Keratinocyte (primary cell): ENCODE measurements at regions not wholly inside any gene's neighbourhood (a gene's known extent, or its start where the extent isn't known, plus 50 kb on each side); places are given as distances from the start of the nearest gene placed in this dataset.

Experiments
- EZH2 ChIP-seq: IDR thresholded peaks from one replicate; pipeline ENCODE4 v1.6.1; 2012; ENCODE audit warnings: inconsistent platforms, mild to moderate bottlenecking, low read length, moderate library complexity
- TF ChIP-seq, protein P1 (sequence below), 3 experiments: IDR thresholded peaks in 1 of 3; conservative IDR thresholded peaks in 1 of 3; optimal IDR thresholded peaks in 1 of 3; 2 replicates in 2 of 3; 3 replicates in 1 of 3; pipeline versions ENCODE3 to v1.5.1; 2011; ENCODE audit warnings: low read length in 3 of 3, mild to moderate bottlenecking in 3 of 3, moderate library complexity in 2 of 3, control low read depth in 1 of 3, inconsistent platforms in 1 of 3; ENCODE audit not compliant: insufficient read depth in 2 of 3; ENCODE audit errors: extremely low read depth in 1 of 3

DNA sequence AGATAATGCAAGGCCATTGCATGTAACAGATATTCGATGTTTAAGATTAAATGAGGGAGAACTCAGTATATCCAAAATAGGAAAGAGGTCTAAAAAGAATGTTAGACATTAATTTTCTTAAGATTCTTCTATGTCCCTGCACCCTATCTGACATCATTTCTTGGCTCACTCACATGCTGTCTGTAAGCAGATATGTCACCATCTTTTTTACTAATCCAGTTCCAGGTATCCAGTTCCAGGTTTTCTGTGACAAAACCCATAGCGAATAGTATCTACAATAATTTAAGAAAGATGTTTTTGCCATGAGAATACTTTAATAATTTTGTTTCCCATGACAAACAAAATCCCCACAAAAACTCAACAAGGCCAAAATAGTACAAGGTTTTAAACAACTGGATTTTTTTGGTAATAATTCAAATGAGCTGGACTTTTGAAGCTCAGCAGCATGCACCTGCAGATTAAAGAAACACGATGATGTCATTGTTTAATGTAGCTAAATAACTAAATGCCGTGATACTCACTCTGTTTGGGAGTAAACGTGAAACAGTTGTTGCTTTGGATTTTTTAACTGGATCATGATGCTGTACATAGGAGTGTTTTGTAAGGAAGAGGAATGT is 867.6 kb downstream of the EPHA3 start:
- TF ChIP-seq, protein P1, sequence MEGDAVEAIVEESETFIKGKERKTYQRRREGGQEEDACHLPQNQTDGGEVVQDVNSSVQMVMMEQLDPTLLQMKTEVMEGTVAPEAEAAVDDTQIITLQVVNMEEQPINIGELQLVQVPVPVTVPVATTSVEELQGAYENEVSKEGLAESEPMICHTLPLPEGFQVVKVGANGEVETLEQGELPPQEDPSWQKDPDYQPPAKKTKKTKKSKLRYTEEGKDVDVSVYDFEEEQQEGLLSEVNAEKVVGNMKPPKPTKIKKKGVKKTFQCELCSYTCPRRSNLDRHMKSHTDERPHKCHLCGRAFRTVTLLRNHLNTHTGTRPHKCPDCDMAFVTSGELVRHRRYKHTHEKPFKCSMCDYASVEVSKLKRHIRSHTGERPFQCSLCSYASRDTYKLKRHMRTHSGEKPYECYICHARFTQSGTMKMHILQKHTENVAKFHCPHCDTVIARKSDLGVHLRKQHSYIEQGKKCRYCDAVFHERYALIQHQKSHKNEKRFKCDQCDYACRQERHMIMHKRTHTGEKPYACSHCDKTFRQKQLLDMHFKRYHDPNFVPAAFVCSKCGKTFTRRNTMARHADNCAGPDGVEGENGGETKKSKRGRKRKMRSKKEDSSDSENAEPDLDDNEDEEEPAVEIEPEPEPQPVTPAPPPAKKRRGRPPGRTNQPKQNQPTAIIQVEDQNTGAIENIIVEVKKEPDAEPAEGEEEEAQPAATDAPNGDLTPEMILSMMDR (optimal IDR thresholded peaks at IDR 0.05 in 1 of 3, IDR thresholded peaks at IDR 0.05 in 1 of 3, conservative IDR thresholded peaks at IDR 0.05 in 1 of 3; ENCODE audit: extremely low read depth in 1 of 3, insufficient read depth in 2 of 3, low read length in 3 of 3): no peak
- no peak for TF ChIP-seq EZH2
